Cerebellar nuclear complex (tissue), 1 donor: ENCODE measurements at regions not wholly inside any gene's neighbourhood (a gene's known extent, or its start where the extent isn't known, plus 50 kb on each side); places are given as distances from the start of the nearest gene placed in this dataset.
"Not testable (repeated sequence)": the region's sequence is repeated elsewhere in the genome, so short reads cannot be mapped to it uniquely, and the experiment has no call there.

Source experiments
- DNase-seq, 2 experiments: peaks; one replicate each; lab custom pipeline; 2025; lab: John Stamatoyannopoulos, UW

DNA sequence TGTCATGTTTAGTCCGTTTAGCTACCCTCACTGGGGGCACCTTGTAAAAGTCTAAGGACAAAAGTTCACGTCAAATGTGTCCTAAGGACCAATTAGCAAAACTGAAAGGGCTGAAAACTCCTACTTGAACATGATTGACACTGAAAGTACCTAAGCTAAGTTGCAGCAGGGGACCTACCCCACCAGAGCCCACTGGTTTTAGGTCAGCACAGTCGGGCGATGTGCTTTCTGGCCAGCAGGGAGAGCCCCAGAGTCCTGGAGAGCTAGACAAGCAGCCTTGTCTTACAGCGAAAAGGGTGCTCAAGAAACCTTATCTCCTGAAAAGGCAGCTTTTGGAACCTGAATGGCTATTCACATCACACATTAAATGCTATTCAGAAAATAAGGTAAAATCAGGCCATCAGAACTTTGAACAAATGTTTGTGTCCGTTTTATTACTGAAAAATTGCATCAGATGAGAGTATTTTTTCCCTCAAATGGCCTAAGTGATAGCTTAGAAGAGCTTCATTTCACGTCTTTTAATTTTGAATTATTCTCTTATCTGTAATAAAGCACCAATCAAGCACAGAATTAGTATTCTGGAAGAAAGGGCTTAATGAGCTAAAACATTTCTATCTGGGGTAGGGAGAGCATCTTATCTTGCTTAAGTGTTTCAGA lies 52.2 kb upstream of the MKI67 start:
- no peak for DNase-seq

DNA sequence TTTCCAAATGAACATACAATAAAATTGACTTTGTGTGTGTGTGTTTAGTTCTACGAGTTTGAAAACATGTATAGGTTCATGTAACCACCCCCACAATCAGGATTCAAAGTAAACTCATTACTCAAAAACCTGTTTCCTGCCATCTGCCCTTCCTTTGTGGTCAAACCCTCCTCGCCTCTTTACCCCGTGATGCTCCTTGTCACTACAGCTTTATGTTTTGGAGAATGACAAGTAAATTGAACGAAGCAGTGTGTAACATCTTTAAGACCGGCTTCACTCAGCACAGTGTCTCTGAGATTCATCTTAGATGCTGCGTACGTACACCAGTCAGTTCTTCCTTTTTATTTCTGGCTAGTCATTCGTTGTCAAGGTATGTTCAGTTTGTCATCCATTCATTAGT lies 54.6 kb upstream of the MKI67 start:
- DNase-seq, result no peak

DNA sequence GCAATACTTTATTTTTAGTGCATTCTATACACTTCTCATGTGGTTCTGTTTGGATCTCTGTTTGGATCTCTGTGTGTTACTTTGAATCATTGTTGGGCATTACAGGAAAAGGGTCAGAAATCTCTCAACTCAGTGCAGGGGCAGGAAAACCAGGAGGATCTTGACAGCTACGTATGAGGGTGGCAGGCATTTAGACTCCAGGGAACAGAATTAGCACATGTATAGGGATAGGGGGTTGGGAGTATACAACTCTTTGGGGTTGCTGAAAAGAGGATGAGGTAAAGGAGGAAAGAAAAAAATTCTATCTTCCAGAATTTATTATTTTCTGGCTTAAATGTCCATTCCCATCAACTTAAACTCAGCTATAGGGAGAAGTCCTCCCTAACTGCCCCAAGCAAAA lies 59.4 kb upstream of the MKI67 start:
- DNase-seq, result no peak

DNA sequence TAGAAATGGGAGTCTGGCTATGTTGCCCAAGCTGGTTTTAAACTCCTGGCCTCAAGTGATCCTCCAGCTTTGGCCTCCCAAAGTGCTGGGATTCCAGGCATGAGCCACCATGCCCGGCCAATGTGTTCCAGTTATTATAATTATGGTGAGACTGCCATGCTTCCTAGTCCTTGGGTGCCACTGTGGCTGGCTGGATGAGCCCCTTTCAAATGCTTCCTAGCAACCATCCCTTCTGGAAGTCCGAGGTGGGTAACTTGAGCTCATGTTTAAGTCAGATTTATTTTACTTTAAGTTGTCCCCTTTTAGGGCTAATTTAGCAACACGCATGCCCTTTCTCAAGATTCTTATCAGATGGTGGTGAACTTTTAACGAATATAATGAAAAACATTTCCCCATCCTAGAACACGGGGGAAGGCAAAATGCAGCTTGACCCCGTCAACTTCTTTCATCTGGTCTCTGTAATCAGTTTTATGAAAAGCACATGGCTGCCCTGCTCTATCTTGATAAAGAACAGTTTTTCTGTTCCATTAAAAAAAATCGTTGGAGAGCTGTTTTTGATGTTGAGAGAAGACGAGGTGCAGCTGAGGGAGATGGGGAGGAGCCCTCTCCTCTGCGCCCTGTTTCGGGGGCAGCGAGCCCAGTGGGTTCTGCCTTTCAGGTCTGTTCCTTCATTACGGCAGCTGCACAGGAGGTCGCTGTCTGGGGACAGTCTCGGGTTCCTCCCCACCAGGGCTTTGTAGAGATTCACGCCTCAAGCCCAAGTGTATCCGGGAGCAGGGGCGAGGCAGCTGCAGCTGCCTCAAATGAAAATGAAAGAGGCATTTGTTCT lies 61.0 kb upstream of the MKI67 start:
- DNase-seq, result no peak

DNA sequence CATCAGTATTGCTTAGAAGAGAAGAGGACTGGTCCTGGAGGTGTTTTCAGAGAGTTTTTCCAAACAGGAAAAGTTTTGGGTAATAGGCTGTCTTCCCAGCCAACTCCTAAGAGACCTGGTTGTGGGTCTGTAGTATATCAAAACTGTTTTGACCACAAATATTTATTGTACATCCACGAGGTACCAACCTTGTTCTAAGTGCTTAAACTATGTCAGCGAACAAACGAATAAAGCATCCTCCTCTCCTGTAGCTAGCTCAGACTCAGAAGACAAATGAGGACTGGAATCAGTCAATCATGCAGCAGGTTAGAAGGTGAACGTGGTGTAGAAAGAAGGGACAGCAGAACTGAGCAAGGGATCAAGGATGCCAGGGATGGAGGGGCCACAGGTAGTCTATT lies 61.6 kb upstream of the MKI67 start:
- no peak for DNase-seq

DNA sequence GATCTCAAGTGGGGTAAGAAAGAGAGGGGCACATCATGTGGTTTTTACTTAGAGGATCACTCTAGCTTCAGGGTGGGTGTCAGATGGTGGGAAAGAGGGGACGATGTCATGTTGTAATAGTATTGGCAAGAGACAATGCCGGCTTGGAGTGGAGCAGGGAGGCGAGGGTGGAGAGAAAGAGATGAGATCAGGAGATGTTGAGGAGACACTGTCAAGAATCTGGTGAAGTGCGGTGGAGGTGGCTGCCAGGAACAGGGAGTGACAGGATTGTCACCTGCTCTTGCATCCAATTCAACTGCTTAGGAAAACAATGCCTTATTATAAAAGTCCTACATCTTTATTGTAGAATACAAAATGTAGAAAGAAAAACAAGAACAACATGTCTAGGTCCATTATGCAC lies 63.0 kb upstream of the MKI67 start:
- DNase-seq, result no peak

DNA sequence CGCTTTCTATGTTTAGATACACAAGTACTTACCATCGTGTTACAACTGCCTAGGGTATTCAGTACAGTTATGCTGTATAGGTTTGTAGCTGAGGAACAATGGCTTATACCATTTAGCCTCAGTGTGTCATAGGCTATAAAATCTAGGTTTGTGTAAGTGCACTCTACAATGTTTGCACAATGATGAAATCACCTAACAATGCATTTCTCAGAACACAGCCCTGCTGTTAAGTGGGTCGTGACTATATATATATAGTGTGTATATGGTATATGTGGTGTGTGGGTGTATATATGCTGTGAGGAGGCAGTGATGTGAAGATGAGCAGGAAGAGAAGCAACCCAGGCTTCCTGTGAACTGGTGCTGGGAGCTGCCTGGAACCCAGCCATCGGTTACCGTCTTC lies 65.6 kb upstream of the MKI67 start:
- DNase-seq, result no peak

DNA sequence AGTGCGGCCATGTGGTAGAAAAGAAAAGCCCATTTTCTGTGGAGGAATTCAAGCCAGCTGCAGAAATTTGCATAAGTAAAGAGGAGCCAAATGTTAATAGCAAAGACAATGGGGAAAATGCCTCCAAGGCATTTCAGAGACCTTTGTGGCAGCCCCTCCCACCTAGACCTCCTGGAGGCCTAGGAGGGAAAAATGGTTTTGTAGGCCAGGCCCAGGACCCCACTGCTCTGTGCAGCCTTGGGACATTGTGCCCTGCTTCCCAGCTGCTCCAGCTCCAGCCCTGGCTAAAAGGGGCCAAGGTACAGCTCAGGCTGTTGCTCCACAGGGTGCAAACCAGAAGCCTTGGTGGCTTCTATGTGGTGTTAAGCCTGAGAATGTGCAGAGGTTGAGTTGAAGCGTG lies 75.6 kb upstream of the MKI67 start:
- DNase-seq, result not testable (repeated sequence)

DNA sequence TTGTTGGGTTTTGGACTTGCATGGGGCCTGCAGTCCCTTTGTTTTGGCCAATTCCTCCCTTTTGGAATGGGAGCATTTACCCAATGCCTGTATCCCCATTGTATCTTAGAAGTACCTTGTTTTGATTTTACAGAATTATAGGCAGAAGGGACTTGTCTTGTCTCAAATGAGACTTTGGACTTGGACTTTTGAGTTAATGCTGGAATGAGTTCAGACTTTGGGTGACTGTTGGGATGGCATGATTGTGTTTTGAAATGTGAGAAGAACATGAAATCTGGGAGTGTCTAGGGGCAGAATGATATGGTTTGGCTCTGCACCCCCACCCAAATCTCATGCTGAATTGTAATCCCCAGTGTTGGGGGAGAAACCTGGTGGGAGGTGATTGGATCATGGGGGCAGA lies 76.8 kb upstream of the MKI67 start:
- DNase-seq, result no peak

DNA sequence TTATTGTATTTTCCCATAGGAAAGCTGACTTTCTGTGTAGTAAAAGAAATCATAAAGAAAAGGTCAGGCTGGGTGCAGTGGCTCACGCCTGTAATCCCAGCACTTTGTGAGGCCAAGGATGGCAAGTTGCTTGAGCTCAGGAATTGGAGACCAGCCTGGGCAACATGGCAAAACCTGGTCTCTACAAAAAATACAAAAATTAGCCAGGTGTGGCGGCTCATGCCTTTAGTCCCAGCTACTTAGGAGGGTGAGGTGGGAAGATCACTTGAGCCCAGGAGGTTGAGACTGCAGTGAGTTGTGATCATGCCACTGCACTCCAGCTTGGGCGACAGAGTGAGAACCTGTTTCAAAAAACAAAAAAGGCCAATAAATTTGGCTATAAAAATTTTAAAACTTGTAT lies 79.4 kb upstream of the MKI67 start:
- DNase-seq, result not testable (repeated sequence)

DNA sequence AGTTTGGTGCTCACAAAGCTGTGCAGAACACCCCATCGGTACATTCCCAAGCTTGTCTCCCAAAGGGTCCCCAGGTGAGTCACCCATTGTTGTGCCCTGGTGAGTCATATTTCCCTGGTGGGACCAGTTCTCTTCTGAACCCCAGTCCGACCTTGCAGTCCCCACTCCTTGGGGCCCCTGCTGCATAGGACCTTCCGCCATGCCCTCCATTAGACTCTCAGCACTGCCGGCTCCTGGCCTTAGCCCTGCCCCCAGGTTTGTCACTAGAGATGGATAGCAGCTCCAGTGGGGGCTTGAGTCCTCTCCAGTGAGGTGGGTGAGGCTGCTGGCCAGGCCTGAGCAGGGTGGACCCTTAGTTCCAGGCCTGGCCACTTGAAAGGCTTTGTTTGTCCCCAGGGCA lies 80.5 kb upstream of the MKI67 start:
- DNase-seq, result no peak

DNA sequence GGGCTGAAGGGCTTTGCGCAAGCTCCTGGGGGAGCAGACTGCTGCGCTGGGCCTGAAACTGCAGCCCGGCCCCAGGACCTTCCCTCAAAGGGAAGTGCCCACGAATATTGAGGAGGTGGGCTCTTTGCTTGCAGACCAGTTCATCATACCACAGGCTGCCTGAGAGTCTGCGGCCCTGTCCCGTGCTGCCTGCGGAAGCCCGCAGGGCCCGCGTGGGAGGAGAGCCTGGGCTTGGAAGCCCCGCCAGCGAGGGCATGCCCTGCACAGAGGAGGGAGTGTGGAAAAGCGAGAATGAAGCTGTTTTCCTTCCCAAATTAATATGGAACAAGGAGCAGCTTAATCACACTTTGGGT lies 83.6 kb upstream of the MKI67 start:
- DNase-seq, result no peak

DNA sequence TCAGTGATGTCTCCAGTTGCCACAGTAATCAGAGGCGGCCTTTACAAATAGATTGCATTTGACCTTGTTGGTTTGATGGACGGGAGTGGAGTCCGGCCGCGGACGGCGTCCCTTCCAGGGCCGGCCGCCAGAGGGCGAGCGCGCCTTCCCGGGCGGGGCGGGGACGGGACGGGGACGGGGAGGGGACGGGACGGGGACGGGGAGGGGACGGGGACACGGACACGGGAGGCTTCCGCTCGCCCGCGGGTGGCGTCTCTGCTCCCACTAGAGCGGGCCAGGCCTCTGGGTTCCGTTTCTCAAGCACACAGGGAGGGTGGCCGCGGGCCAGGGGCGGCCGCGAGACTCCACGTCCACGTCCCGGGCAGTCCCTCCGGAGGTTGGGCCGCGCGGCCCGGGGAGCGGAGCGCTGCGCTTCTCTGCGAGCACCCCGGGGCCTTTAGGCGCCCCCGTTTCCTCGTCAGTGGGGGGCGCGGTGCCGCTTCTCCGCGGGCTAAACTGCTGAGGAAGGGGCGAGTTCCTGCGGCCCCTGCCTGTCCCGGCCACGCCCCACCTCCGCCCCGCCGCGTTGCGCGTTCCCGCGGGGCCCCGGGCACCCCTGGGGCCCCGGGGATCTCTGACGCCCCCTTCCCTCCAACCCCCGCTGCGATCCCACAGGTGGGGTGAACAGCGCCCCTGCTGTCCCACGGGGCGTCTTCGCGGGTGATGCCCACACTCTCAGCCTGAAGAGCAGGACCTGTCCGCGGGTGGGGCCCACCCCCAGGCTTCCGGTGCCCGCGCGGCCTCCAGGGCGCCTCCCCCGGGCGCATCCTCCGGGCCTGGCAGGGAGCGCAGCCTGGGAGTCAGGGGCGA lies 84.2 kb upstream of the MKI67 start:
- DNase-seq, result no peak

DNA sequence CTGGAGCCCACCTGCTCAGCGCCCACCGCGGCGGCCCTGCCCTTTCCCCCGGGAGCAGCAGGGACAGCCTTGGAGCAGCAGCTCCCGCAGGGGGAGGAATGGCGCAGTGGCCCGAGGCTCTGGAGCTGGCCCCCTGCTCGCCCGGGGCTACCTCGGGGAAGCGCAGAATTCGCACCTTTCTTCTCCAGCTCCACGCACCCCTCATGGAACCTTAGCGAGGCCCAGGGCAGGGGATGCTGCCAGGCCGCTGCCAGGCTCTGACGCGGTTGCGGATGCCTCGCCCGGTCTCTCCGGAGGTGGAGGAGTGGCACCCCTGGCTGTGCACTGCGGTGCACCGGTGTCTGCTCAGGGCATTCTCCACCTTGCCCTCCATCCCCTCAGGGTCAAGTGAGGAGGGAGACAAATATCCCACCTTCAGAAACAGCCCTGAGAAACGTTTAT lies 84.9 kb upstream of the MKI67 start:
- DNase-seq, result no peak

DNA sequence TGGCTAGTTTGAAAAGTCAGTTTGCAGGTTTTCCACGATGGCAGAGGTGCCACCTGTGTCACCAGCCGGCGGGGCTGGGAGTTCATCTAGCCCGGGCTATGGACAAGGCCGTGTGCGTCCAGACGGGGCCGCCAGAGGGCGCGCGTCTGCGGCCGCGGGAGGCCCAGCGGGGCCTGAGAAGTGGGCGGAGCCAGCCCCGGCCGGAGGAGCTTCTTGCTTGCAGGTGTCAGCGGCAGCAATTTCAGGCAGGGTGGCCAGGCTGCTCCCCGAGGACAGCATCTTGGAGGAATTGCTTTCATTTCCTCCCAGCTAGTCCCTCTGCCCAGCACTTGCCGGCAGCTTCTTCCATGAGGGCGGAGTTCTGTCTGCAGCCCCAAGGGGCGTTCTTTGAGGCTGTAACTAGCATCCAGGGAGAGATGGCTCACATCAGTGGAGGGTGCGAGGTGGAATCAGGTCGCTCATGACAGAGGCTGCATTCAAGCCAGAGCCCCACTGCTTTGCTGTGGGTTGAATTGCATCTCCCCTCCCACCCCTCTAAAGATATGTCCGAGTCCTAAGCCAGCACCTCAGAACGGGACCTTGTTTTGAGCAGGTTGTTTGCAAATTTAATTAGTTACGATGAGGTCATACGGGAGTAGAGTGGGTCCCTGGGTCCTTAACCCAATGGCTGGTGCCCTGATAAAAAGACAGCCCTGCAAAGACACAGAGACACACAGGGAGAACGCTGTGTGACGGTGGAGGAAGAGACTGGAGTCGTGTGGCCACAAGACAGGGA lies 85.9 kb upstream of the MKI67 start:
- no peak for DNase-seq

DNA sequence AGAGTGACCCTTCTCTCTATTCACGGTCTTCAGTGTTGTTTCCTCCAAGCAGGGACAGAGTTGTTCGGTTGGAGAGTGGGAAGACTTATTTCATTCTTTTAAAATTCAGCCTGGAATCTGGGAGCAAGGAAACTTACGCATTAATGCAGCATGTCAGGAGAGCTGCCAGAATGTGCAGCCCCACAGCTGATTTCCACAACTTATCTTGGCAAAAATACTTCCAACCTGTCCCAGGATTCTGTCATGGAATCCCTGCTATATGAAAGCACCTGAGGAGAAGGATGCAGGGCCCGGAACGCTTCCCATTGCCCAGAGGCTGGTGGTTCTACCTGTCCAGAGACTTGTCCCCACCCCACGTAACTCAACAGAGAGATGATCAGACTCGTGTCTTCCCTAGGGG lies 86.9 kb upstream of the MKI67 start:
- no peak for DNase-seq

DNA sequence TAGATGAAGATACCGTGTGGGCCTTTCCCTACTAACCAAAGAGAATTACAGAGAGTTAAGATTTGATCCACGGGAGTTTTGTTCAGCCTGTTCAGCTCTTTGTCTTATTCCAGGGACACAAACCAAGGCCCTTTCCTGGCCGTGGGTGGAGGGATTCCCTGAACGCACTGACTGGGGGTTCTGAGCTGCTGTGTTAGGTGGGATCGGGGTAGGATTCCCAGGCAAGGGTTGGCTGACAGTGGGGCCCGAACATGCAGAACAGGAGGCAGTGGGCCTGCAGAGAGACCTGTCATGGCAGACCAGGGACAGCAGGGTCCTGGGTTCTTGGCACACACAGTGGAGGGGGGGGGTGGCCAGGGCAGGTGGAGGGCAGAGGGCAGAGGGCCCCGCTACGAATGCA lies 89.5 kb upstream of the MKI67 start:
- DNase-seq, result no peak

DNA sequence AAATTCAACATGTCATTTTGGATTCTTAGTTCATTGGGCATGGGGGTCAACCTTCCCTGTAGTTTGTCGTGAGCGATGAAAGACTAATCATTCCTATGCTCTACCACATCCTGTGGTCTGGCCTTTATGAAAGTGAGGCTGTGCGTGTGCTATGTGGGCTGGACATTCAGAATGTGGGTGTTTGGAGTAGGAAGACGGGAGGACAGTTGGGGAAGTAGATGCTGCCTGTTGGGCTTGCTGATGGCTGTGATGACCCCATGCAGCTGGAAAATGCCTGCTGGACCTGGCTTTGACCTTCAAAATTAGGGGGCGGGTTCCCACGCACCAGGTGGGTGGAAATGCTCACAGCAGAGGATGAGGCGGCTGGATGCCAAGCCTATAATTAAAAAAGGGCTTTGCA lies 90.9 kb upstream of the MKI67 start:
- DNase-seq, result no peak

DNA sequence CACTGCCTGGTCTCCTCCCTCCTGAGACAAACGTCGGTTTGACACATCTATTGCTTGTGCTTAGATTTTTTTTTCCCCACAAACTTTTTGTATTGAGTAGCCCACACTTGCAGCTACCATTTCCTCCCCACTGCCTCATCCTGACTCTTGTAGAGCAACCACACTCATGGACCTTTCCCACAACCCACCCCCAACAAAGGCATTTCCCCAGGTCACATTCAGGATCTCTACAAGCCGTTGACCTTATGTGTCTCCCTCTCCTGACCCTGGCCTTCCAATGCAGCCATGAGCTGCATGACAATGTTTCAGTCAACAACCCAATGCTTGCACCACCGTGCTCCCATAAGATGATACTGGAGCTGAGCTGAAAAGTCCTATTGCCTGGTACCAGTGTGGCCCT lies 91.9 kb upstream of the MKI67 start:
- no peak for DNase-seq

DNA sequence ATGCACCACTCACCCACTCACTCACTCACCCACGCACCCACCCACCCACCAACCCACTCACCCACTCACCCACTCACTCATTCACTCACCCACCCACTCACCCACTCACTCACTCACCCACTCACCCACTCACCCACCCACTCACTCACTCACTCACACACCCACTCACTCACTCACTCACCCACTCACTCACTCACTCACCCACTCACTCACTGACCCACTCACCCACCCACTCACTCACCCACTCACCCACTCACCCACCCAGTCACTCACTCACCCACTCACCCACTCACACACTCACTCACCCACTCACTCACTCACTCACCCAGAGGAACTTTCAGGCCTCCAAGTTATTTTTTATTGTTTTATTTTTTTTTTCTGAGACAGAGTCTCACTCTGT lies 93.1 kb upstream of the MKI67 start:
- no peak for DNase-seq

DNA sequence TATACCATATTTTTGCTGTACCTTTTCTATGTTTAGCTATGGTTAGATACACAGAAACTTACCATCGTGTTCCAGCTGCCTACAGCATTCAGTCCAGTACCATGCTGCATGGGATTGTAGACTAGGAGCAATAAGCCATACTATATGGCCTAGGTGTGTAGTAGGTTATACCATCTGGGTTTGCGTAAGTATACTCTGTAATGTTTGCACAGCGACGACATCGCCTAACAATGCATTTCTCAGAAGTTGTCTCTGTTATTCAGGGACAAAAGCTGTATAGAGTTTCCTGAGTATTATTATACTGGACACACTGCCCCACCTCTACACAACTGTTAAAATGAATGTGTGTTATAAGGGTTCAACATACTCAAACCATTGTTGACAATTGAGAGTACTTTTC lies 93.8 kb upstream of the MKI67 start:
- DNase-seq, result no peak

DNA sequence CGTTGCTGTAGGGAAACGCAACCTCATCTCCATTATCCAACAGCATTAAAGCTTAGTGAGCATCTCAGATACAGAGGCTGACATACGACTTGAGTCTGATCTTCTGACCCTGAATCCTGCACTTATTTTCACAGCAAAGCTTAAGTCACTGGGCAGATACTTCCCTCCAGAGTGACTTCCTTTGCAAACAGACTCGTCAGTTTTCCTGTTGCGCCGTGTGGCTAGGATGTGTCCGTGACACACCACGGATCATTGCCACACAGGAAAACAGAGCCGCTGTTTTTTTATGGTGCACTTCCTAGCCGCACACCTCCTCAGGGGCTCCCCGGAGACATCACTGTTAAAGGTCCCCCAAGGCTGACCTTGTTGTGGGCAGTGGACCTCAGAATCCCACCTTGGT lies 94.9 kb upstream of the MKI67 start:
- DNase-seq, result no peak
